GM19463 (cell line): ENCODE measurements at regions not wholly inside any gene's neighbourhood (a gene's known extent, or its start where the extent isn't known, plus 50 kb on each side); places are given as distances from the start of the nearest gene placed in this dataset.

ENCODE experiments used
- ATAC-seq: cut with Tn5 transposase; IDR thresholded peaks from one replicate; pipeline ENCODE4 v1.9.1; 2021; ENCODE audit warnings: mild to moderate bottlenecking, moderate library complexity; ENCODE audit not compliant: unreplicated experiment

DNA sequence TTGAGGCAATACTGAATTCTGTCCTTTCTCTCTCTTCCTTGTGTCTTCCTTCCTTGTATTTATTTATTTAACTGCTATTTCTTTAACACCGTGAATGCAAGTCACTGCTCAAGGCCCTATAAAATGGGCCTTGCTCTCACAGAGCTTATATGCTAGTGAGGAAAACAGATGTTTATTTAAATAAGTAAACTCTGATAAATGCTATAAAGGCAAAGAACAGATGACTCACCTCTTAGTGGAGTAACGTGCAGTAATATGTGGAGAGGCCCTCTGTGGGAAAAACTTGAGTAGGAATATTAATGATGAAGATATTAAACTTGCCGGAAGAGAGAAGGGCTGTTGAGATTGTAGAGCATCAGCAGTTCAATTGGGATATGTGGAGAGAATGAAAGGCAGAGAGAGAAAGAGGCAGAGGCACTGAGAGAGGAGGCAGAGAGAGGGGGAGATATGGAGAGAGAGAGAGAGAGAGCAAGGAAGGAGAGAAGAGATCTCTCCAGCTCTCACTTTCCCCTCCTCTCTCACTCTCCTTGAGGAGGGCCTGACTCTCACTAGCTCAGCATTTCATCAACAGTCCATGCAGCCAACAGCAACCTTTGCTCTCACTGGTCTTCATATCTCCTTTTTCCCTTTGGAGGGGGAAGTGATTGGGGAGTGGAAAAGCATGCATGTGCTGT, 322.2 kb downstream of the LMX1A start:
- ATAC-seq = no peak

DNA sequence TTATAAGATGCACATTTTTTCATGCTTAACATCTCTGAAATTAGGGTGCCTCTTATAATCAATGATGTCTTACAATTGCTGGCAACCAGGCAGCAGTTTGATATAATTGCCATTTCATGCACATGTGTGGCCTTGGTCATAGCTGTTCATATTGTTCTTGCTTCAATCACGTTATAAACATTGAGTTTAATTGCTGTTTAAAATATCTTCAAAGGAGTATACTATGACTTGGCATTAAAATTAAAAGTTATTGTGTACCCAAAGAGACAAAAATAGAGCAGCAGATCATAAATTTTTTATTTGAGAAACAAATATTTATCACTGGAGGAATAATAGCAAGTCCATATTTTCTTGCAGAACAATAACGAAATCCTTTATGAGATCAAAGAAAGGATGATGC, 325.5 kb downstream of the LMX1A start:
- no peak for ATAC-seq

- no peak for ATAC-seq
Measured at GRCh38 chr1:165025805-165026204, 330.7 kb downstream of the LMX1A start.

DNA sequence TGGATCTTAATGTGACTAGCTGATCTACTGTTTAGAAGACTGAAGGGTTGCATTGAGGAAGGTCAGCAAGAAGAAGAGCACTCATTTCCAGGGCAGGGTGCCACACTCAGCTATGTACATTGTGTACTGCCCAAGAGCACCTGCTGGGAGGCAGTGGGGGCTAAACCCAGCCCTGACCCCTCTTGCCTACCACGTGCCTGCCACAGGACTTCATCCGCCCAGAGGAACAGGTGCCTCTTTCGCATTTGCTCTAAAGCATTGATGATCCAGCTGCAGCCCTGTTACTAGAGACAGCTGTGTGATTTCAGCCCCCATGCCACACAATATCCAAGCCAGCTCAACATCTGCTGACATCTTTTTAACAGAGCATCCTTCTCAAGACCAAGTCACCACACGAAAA, 341.8 kb downstream of the LMX1A start:
- ATAC-seq = no peak

DNA sequence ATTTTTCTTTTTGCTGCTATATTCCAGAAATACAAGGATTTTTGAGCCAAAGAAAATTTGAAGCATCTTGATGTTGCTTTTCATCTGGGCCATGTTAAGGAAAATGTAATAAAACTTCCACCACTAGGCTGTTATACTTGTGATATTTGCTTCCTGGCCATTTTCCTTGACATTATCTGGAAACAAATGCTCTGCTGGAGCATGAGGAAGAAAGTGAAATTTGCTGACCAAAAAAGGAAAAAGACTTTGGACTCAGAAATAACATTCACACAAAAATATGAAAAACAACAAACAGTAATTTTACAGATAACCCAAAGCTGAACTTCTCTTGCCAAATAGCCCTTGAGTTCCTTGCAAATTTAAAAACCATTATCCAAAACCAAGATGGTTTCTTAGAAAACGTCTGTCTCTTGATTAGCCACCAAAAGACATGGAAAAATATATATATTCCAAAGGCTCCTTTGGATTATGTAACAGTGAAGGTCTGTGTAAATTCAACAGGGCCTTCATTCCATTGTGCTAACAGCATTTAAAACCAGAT, 344.5 kb downstream of the LMX1A start:
- ATAC-seq = no peak

- ATAC-seq = no peak
Measured at GRCh38 chr1:165011186-165011585, 345.3 kb downstream of the LMX1A start.

GRCh38 chr1:165010418-165011070, 346.0 kb downstream of the LMX1A start:
- no peak for ATAC-seq

DNA sequence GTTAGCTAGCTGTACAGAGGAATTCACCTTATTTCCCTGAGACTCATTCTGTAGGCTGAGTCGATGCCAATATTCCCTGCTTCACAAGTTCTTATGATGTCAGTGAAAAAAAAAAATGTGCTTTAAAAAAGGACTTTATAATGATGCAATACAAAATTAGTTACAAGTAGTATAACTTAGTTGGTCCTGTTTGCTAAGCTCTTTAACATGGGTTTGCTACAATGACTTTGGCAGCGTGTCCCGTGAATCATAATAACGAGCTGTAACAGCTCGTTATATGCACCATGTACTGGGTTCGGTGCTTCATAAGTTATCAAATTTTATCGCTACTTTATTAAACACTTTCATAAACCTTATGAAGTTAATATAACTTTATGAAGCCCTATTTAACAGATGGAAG, 349.7 kb downstream of the LMX1A start:
- ATAC-seq = no peak

DNA sequence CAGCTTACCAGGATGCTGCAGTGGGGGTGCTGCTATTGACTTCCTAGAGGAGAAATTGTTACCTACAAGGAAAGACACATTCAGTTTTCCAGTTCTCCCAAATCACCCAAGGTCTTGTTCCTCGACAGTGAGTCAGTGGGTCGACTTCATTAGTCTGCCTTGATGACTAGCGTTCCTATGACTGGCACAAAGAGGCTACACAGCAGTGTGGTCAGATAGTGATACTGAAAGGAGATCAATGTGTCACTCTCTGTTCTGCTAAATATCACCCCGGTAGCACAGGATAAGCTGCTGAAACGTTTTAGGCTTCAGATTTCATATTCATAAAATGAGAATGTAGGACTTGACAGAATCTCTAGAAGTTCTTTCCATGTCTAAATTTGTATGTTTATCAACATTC, 357.4 kb downstream of the LMX1A start:
- ATAC-seq = no peak

GRCh38 chr1:164991763-164992314, 364.7 kb downstream of the LMX1A start:
- no peak for ATAC-seq

DNA sequence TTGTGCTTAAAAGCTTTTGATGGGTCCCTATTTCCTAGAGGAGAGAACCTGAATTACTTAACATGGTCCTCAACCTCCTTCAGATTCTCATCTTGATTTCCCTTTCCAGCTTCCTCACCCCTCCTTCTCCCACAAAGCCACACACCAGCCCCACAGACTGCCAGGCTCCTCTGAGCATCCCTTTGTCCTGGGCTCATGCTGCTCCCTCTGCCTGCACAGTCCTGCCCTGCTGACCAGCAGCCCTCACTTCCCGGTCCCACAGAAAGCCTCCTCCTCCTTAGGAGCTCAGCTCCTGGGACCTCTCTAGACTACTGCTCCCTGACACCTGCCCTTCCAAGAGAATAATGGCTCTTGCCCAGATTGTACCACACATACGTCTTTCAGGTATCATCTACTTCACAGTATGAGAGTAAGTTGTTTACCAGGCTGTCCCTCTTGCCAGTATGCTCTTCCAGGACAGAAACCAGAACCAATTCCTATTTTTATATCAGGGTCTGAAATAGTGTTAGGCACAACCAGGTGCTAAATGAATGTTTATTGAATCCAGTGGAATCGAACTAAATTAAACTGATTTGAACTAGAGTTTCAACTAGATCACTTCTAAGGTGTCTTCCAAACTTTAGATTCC, 373.4 kb downstream of the LMX1A start:
- no peak for ATAC-seq

GRCh38 chr1:164982545-164982944, 374.0 kb downstream of the LMX1A start:
- ATAC-seq = no peak

- ATAC-seq = no peak
Measured at GRCh38 chr1:164977561-164977960, 379.0 kb downstream of the LMX1A start.

GRCh38 chr1:164971921-164972415, 384.5 kb downstream of the LMX1A start:
- no peak for ATAC-seq

DNA sequence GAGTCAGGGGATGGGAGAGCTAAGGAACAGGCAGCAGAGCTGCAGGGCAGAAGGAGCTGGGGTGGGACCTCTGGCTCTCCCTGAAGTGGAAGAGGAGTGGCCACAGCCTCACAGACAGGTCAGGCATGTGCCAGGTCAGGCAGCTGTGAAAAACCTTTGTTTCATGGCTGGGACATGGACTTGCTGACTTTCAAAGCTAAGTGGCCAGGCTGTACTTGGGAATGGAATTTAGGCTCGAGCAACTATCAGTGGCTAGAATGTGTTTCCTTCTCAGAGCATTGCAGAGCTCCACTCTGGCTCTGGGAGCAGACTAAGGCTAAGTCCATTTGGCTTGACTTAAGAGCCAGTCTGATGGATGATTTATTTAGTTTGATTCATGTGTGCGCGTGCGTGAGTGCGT, 385.1 kb downstream of the LMX1A start:
- no peak for ATAC-seq

DNA sequence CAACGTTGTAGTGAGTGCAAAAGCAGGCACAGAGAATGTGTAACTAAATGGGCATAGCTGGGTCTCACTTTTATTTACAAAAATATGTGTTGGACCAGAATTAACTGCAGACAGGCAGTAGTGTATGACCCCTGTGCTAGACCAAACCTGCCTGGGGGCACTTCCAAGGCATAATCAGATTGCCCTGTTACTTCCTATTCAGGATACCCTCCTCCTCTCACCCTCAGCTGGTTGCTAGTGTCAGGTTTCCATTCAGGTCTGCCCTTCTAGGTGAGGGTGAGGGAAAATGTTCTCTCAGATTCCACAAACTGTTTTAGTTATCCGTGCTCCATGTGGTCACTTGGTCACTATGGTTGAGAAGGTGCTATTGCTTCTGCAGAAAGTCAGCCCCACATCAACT, 387.3 kb downstream of the LMX1A start:
- no peak for ATAC-seq

DNA sequence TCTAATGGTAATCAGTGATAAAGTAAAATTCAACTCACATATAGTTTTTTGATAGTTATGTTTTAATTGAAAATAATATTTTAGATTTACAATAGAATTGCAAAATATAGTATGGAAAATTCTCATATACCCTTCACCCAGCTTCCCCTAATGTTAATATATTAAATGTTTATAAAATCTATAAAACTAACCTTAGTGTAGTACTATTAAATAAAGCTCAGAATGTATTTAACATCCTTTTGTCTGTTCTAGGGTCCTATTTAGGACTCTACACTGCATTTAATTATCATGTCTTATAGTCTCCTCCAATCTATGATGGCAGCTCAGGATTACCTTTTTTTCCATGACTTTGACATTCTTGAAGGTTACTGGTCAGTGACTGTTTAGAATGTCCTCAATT, 389.2 kb downstream of the LMX1A start:
- no peak for ATAC-seq

- no peak for ATAC-seq
Measured at GRCh38 chr1:164961715-164962114, 394.8 kb downstream of the LMX1A start.

GRCh38 chr1:164958982-164959768, 397.3 kb downstream of the LMX1A start:
- ATAC-seq = no peak

DNA sequence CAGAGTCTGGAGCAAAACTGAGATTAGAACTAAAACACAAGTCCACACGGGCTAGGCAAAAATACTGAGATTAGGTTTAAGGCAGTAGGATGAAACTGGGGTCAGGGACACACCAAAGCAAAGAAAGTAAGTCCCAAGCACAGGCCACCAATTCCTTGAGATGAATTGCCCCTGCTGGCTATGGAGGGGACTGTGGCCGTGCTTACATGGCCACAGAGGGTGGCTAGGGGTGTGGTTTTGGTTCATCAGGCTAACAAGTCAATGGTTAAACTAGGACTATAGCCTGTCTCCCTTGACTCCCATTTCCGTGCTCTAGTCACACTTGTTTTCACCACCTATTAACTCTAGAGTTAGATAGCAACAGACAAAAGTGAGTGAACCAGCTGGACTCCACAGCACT, 394.8 kb downstream of the PBX1 start:
- ATAC-seq = no peak

- ATAC-seq = no peak
Measured at GRCh38 chr1:164953098-164953497, 394.1 kb downstream of the PBX1 start.
